ENCODE measurements at regions not wholly inside any gene's neighbourhood (a gene's known extent, or its start where the extent isn't known, plus 50 kb on each side); places are given as distances from the start of the nearest gene placed in this dataset.

DNA sequence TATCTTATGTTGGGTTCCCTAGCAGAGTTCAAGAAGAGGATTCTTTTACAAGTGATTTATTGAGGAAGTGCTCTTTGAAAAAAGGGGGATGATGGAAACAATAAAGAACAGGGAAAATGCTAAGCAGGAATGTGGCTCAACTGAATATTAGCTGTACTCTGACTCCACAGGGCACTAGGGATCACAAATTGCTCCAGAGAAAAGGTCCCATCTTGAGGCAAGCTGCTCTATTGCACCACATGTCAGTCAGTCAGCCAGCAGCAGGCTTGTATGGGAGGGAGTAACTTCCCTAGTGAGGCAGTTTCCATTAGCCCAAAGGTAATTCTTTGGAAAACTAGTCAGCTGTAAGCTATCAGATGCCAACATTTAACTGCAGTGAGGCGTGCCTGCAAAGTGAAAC is 73.3 kb upstream of the FNDC3A start:
- CTCF ChIA-PET, result no interaction called here
- DNase-seq, result no peak
- intact Hi-C loops (cut with micrococcal nuclease), result no loop called here
- Mint-ChIP-seq H3K4me3 (no peak overlapping the region), H3K9me3 (no peaks in the 10 kb centered on the region), H3K4me1 (ENCODE audit: low read depth) (no peaks in the 10 kb centered on the region), H3K36me3 (no peaks in the 10 kb centered on the region), H3K27ac (no peak overlapping the region), H3K27me3 (peaks cover 17% of the 10 kb centered on the region)
- POLR2A ChIA-PET, result no interaction called here

DNA sequence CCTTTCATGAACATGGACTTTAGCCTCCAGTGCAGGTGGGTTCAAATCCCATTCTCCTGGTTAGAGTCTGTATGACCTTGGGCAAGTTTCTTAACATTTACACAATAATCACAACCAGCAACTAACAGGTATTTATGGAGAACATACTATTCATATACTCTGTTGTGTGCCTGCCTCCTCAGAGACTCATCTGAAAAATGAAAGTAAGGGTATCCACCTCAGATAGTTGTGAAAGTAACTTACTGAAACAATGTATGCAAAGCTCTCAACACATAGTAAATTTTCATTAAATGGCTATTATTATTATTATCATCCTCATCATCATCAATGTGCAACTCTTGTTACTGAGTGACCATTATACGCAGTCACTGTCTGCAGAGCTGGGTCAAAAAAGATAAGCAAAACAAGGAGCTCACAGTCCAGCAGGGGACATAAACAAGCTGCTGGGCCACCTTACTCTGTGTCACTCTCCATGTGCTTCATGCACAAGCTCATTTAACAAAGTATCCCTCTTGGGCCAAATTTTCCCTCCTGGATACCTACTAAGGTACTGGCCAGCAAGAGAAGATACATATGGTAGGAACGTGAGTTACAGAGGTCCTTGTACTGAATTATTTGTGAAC is 70.9 kb upstream of the FNDC3A start:
- Mint-ChIP-seq H3K27ac (no peak overlapping the region), H3K27me3 (peaks cover 9% of the 10 kb centered on the region), H3K9me3 (no peaks in the 10 kb centered on the region), H3K4me1 (ENCODE audit: low read depth) (no peaks in the 10 kb centered on the region), H3K4me3 (no peak overlapping the region), H3K36me3 (no peaks in the 10 kb centered on the region)
- ChIA-PET CTCF (no interaction called here), POLR2A (no interaction called here)
- intact Hi-C loops (cut with micrococcal nuclease), result no loop called here
- DNase-seq, result no peak

DNA sequence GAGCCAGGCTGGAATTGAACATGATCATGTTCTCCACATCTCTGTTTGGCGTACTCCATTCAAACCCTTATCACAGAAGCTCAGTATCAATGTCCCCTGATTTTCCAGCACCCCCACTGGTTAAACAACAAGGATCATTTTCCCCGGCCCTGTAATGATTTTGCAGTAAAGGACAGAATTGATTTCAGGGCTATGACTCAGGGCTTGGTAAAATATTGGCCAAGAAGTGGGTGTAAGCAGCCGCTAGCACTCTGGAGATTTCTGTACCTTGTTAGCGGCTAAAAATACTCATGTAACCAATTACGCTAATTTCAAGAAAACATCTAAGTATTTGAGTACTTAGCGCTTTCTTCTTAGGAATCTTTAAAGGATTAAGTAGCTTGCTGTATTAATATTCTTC is 69.5 kb upstream of the FNDC3A start:
- Mint-ChIP-seq H3K4me3 (no peak overlapping the region), H3K9me3 (no peaks in the 10 kb centered on the region), H3K36me3 (no peaks in the 10 kb centered on the region), H3K27ac (no peak overlapping the region), H3K27me3 (peaks cover 5% of the 10 kb centered on the region), H3K4me1 (ENCODE audit: low read depth) (no peaks in the 10 kb centered on the region)
- no peak for DNase-seq
- intact Hi-C loops (cut with micrococcal nuclease), result no loop called here
- ChIA-PET POLR2A (no interaction called here), CTCF (no interaction called here)

DNA sequence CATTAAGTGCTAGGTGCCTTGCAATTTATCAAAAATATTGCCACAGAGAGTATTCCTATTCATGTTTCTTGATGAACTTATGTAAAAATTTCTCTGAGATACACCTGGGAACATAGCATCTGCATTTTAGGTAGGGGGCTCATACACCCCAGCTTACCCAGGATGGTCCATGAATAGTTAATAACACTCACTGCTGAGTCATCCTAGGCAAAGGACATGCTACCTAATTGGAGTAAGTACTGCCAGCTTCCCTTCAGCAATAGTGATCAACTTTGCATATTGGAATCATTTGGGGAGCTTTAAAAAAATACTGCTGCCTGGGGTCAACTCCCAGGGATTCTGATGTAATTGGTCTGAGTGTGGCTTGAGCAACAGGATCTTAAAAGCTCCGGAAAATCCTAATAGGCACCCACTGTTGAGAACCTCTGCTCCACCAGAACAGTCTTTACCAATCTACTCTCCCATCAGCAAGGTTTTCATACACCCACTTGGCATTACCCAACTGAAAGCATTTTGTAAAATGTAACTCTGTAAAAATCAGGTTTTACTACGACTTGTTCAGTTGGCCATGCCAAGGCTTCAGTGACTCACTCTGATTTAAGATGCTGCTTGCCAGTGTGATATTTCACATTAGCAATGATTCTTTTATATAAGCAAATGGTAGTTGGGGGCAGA is 67.2 kb upstream of the FNDC3A start:
- intact Hi-C loops (cut with micrococcal nuclease), result no loop called here
- H3K4me1 Mint-ChIP-seq (ENCODE audit: low read depth), result no peaks in the 10 kb centered on the region
- H3K4me3 Mint-ChIP-seq, result no peak overlapping the region
- no peaks in the 10 kb centered on the region for H3K9me3 Mint-ChIP-seq
- POLR2A ChIA-PET, result interaction anchor here (0.7 kb wide), 1 partner anchor 71 kb away, joined by 3 read pairs; no protein-coding TSS in a partner anchor
- CTCF ChIA-PET, result no interaction called here
- peaks cover 5% of the 10 kb centered on the region for H3K27me3 Mint-ChIP-seq
- no peak overlapping the region for H3K27ac Mint-ChIP-seq
- DNase-seq, result no peak
- no peaks in the 10 kb centered on the region for H3K36me3 Mint-ChIP-seq

DNA sequence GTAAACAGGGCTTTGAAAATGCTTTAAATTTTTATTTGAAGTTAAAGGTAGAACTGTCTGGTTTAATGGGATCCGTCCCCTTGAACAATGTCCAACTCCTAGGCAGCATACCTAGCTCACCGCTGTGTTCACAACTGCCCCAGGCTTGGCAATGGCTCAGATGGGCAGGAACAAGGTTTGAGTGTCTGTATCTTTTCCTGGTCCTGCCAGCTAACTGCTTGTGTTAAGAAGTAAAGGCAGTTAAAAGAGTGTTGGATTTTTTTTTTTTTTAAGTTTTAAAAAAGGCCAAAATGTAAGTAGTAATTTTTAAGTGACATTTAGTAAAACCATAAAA is 66.7 kb upstream of the FNDC3A start:
- intact Hi-C loops (cut with micrococcal nuclease), result no loop called here
- H3K4me3 Mint-ChIP-seq, result no peak overlapping the region

DNA sequence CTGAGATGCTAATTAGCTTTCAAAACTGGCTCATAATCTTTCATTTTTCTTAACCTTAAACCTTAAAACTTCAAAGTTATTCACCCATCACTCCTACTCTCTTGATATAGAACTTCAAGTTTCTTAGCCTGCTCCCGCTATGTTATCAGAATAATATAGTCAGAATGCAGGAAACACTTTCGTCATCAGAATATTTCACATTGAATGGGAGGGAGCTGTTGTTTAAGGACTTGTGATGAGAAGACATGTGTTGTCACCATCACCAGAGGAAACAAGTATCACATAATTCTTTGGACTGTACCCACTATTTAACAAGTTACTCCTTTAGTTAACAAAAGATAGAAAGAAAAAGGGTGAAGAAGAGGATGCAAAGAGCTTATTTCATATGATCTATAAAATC is 65.0 kb upstream of the FNDC3A start:
- no peaks in the 10 kb centered on the region for H3K9me3 Mint-ChIP-seq
- CTCF ChIA-PET, result no interaction called here
- H3K4me3 Mint-ChIP-seq, result no peak overlapping the region
- DNase-seq, result no peak
- intact Hi-C loops (cut with micrococcal nuclease), result no loop called here
- peaks cover 3% of the 10 kb centered on the region for H3K27me3 Mint-ChIP-seq
- POLR2A ChIA-PET, result no interaction called here
- H3K36me3 Mint-ChIP-seq, result no peaks in the 10 kb centered on the region
- no peak overlapping the region for H3K27ac Mint-ChIP-seq
- no peaks in the 10 kb centered on the region for H3K4me1 Mint-ChIP-seq (ENCODE audit: low read depth)

More for the DNA sequence above, 66.7 kb upstream of the FNDC3A start:
- H3K36me3 Mint-ChIP-seq, result no peaks in the 10 kb centered on the region
- POLR2A ChIA-PET, result interaction anchor here (0.7 kb wide), 1 partner anchor 70 kb away, joined by 3 read pairs; no protein-coding TSS in a partner anchor
- peaks cover 5% of the 10 kb centered on the region for H3K27me3 Mint-ChIP-seq
- no peak overlapping the region for H3K27ac Mint-ChIP-seq
- no peaks in the 10 kb centered on the region for H3K9me3 Mint-ChIP-seq
- no peak for DNase-seq
- no peaks in the 10 kb centered on the region for H3K4me1 Mint-ChIP-seq (ENCODE audit: low read depth)
- CTCF ChIA-PET, result no interaction called here

DNA sequence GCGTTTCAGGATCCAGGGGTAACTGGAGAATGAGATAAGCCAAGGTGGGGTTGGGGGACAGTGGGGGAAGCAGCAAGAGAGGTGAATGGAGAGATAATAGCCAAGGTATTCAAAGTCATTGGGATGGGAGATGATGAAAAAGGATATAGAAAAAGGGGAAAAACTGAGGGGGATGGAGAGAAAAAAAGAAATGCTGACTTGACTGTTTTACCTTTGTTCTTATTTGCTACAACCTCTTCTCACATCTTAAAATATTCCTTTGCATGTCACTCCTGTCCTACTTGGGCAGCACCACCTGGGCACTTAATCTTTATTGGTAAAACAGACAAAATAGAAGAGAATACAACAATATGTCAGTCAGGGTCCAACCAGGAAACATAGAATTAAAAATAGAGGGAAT is 56.0 kb upstream of the FNDC3A start:
- no peak overlapping the region for H3K27ac Mint-ChIP-seq
- H3K9me3 Mint-ChIP-seq, result no peaks in the 10 kb centered on the region
- H3K4me3 Mint-ChIP-seq, result no peak overlapping the region
- CTCF ChIA-PET, result no interaction called here
- POLR2A ChIA-PET, result no interaction called here
- H3K27me3 Mint-ChIP-seq, result peaks cover 7% of the 10 kb centered on the region
- H3K4me1 Mint-ChIP-seq (ENCODE audit: low read depth), result no peaks in the 10 kb centered on the region
- intact Hi-C loops (cut with micrococcal nuclease), result no loop called here
- no peaks in the 10 kb centered on the region for H3K36me3 Mint-ChIP-seq
- no peak for DNase-seq

DNA sequence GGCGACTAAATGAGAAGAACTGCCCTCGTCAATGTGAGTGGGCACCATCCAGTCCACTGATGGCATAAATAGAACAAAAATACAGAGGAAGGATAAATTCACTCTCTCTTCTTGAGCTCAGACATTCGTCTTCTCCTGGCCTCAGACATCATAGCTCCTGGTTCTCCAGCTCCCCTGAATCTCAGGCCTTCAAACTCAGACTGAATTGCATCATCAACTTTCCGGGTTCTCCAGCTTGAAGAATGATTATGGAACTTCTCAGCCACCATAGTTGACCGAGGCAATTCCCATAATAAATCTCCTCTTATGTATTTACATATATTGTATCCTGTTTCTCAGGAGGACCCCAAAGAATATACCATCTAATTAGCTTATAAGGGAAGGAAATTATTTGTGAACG is 55.0 kb upstream of the FNDC3A start:
- no peaks in the 10 kb centered on the region for H3K36me3 Mint-ChIP-seq
- intact Hi-C loops (cut with micrococcal nuclease), result no loop called here
- H3K27me3 Mint-ChIP-seq, result peaks cover 5% of the 10 kb centered on the region
- POLR2A ChIA-PET, result interaction anchor here (0.6 kb wide), 1 partner anchor 67 kb away, joined by 3 read pairs; no protein-coding TSS in a partner anchor
- no peak for DNase-seq
- H3K4me3 Mint-ChIP-seq, result no peak overlapping the region
- no peaks in the 10 kb centered on the region for H3K4me1 Mint-ChIP-seq (ENCODE audit: low read depth)
- CTCF ChIA-PET, result interaction anchor here (0.9 to 1.2 kb wide), 2 partner anchors 27 to 361 kb away, joined by 3 to 4 read pairs; no protein-coding TSS in a partner anchor
- H3K9me3 Mint-ChIP-seq, result no peaks in the 10 kb centered on the region
- H3K27ac Mint-ChIP-seq, result no peak overlapping the region

DNA sequence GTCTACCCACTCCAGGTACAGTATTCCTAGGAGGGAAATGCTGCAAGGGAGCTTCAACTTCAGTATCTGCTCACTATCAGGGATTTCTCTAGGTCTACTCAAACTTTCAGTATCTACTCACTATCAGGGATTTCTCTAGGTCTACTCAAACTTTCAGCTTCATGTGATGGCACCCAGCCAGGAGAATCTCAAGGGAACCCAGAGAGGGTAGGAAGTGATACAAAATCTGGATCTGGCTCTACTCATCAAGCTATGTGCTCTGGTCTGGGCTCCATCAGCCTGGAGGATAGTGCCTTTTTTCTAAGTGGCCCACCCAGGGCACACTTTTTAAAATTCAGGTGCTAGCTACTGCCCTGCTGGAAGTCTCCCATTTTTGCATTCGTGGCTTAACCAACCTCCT is 52.3 kb upstream of the FNDC3A start:
- CTCF ChIA-PET, result no interaction called here
- Mint-ChIP-seq H3K9me3 (no peaks in the 10 kb centered on the region), H3K27me3 (peaks cover 5% of the 10 kb centered on the region), H3K4me3 (no peak overlapping the region), H3K27ac (no peak overlapping the region), H3K4me1 (ENCODE audit: low read depth) (no peaks in the 10 kb centered on the region), H3K36me3 (no peaks in the 10 kb centered on the region)
- intact Hi-C loops (cut with micrococcal nuclease), result no loop called here
- POLR2A ChIA-PET, result no interaction called here
- no peak for DNase-seq

DNA sequence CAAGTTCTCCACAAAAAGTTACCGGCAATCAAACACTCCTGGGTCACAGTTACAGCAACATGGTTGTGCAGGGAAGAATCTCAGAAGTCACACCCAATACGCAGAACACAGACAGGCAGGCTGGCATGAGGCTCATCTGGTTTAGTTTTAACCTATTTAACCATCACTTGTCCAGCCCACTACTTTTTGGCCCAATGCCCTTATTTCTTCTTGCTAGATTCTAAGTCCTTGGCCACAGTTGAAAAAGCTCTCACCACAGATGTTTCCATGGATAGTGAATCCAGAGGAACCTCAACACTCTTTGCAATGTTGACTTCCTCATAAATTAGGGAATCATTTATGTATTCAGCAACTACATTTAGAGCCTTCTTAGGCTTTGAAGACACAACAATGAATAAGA is 50.7 kb upstream of the FNDC3A start:
- POLR2A ChIA-PET, result no interaction called here

More for the DNA sequence above, 50.7 kb upstream of the FNDC3A start:
- H3K9me3 Mint-ChIP-seq, result no peaks in the 10 kb centered on the region
- intact Hi-C loops (cut with micrococcal nuclease), result no loop called here
- no peak for DNase-seq
- no peak overlapping the region for H3K4me3 Mint-ChIP-seq
- CTCF ChIA-PET, result no interaction called here
- no peaks in the 10 kb centered on the region for H3K36me3 Mint-ChIP-seq
- H3K27ac Mint-ChIP-seq, result no peak overlapping the region
- no peaks in the 10 kb centered on the region for H3K4me1 Mint-ChIP-seq (ENCODE audit: low read depth)
- peaks cover 5% of the 10 kb centered on the region for H3K27me3 Mint-ChIP-seq
